ENCODE measurements at regions not wholly inside any gene's neighbourhood (a gene's known extent, or its start where the extent isn't known, plus 50 kb on each side); places are given as distances from the start of the nearest gene placed in this dataset.

GRCh38 chr14:42683707-42684106, 1077.0 kb downstream of the LRFN5 start:
- no peak for TF ChIP-seq CTCF (IDR thresholded peaks at IDR 0.05; ENCODE audit: low read depth, low read length)
- peak in 1 of 2 donors; percentile 8 for DNase-seq (ENCODE audit: low read depth in 2 of 2)
- no peak overlapping the region for H3K4me3 ChIP-seq (replicated peaks in 1 of 2; ENCODE audit: low read depth in 2 of 2, low read length in 2 of 2)

DNA sequence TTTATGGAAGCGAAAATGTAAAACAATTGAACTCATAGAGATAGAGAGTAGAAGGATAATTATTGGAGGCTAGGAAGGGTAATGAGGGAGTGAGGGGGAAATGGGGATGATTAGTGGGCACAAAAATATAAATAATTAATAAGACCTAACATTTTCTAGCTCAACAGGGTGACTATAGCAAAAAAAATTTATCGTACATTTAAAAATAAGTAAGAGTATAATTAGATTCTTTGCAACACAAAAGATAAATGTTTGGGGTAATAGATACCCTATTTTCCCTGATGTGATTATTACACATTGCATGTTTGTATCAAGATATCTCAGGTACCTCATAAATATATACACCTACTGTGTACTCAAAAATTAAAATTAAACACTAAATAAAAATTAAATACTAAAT, 1070.0 kb downstream of the LRFN5 start:
- H3K4me3 ChIP-seq (replicated peaks in 1 of 2; ENCODE audit: low read depth in 2 of 2, low read length in 2 of 2) = no peak overlapping the region
- TF ChIP-seq CTCF (IDR thresholded peaks at IDR 0.05; ENCODE audit: low read depth, low read length) = no peak
- DNase-seq (ENCODE audit: low read depth in 2 of 2) = no peak

GRCh38 chr14:42673963-42674362, 1067.3 kb downstream of the LRFN5 start:
- no peak overlapping the region for H3K4me3 ChIP-seq (replicated peaks in 1 of 2; ENCODE audit: low read depth in 2 of 2, low read length in 2 of 2)
- DNase-seq (ENCODE audit: low read depth in 2 of 2) = no peak
- no peak for TF ChIP-seq CTCF (IDR thresholded peaks at IDR 0.05; ENCODE audit: low read depth, low read length)

GRCh38 chr14:42671636-42672035, 1065.0 kb downstream of the LRFN5 start:
- no peak for TF ChIP-seq CTCF (IDR thresholded peaks at IDR 0.05; ENCODE audit: low read depth, low read length)
- H3K4me3 ChIP-seq (replicated peaks in 1 of 2; ENCODE audit: low read depth in 2 of 2, low read length in 2 of 2) = no peak overlapping the region
- no peak for DNase-seq (ENCODE audit: low read depth in 2 of 2)

DNA sequence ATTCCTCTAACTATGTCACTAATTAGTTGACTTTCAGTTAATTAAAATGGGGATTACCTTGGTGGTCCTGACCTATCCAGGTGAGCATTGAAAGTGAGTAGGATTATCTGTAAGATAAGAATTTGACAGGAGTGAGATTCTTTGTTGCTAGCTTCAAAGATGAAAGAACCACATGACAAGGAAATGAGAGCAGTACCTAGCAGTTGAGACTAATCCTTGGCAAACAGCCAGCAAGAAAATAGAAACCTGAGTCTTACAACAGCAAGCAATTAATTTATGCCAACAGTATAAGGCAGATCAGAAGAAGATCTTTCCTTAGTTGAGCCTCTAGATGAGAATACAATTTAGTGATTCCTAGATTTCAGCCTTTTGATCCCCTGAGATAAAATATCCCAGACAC, 1058.4 kb downstream of the LRFN5 start:
- no peak for TF ChIP-seq CTCF (IDR thresholded peaks at IDR 0.05; ENCODE audit: low read depth, low read length)
- no peak overlapping the region for H3K4me3 ChIP-seq (replicated peaks in 1 of 2; ENCODE audit: low read depth in 2 of 2, low read length in 2 of 2)
- DNase-seq (ENCODE audit: low read depth in 2 of 2) = no peak

GRCh38 chr14:42664190-42664589, 1057.5 kb downstream of the LRFN5 start:
- H3K4me3 ChIP-seq (replicated peaks in 1 of 2; ENCODE audit: low read depth in 2 of 2, low read length in 2 of 2) = no peak overlapping the region
- no peak for TF ChIP-seq CTCF (IDR thresholded peaks at IDR 0.05; ENCODE audit: low read depth, low read length)
- DNase-seq (ENCODE audit: low read depth in 2 of 2) = no peak

DNA sequence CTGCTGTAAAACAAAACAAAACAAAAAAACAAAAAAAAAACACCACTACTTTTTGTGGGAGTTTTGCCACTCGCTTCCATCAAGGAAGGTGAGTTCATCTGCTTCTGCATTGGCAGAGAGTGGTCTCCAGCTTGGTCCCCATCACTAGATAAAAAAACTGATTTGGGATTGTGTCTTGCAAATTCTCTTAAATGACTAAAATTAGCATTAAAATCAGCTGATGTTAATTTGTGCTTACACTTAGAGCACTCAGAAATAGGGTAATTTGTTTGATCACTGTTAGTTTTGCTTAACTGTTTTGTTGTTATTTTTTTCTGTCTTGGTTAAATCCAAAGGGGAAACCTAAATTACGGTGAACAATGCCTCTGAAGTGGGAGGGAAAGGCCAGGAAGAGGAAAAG, 1048.0 kb downstream of the LRFN5 start:
- no peak for TF ChIP-seq CTCF (IDR thresholded peaks at IDR 0.05; ENCODE audit: low read depth, low read length)
- DNase-seq (ENCODE audit: low read depth in 2 of 2) = no peak
- H3K4me3 ChIP-seq (replicated peaks in 1 of 2; ENCODE audit: low read depth in 2 of 2, low read length in 2 of 2) = no peak overlapping the region
